GM19467 (cell line): ENCODE measurements at regions not wholly inside any gene's neighbourhood (a gene's known extent, or its start where the extent isn't known, plus 50 kb on each side); places are given as distances from the start of the nearest gene placed in this dataset.

ENCODE experiments used
- ATAC-seq: cut with Tn5 transposase; IDR thresholded peaks from one replicate; pipeline ENCODE4 v1.9.1; 2021; ENCODE audit warnings: mild to moderate bottlenecking, moderate library complexity; ENCODE audit not compliant: unreplicated experiment

GRCh38 chr10:3435671-3436070, 263.1 kb upstream of the PITRM1 start:
- ATAC-seq: no peak

- no peak for ATAC-seq
These were observed 261.4 kb upstream of the PITRM1 start for GRCh38 chr10:3433988-3434387.

- ATAC-seq: no peak
These were observed 260.5 kb upstream of the PITRM1 start for GRCh38 chr10:3433131-3433530.

GRCh38 chr10:3432081-3432825, 259.7 kb upstream of the PITRM1 start:
- no peak for ATAC-seq

- no peak for ATAC-seq
These were observed 257.9 kb upstream of the PITRM1 start for GRCh38 chr10:3430501-3430900.

GRCh38 chr10:3429676-3430075, 257.1 kb upstream of the PITRM1 start:
- no peak for ATAC-seq

- no peak for ATAC-seq
These were observed 256.2 kb upstream of the PITRM1 start for GRCh38 chr10:3428826-3429225.

GRCh38 chr10:3427950-3428354, 255.4 kb upstream of the PITRM1 start:
- ATAC-seq: no peak

GRCh38 chr10:3427347-3427746, 254.8 kb upstream of the PITRM1 start:
- ATAC-seq: no peak

- no peak for ATAC-seq
These were observed 253.7 kb upstream of the PITRM1 start for GRCh38 chr10:3426190-3426845.

GRCh38 chr10:3425716-3426115, 253.1 kb upstream of the PITRM1 start:
- no peak for ATAC-seq

GRCh38 chr10:3425261-3425660, 252.7 kb upstream of the PITRM1 start:
- no peak for ATAC-seq

GRCh38 chr10:3424111-3424851, 251.7 kb upstream of the PITRM1 start:
- no peak for ATAC-seq

- no peak for ATAC-seq
These were observed 250.8 kb upstream of the PITRM1 start for GRCh38 chr10:3423384-3423783.

- no peak for ATAC-seq
These were observed 249.7 kb upstream of the PITRM1 start for GRCh38 chr10:3422282-3422681.

- no peak for ATAC-seq
These were observed 249.1 kb upstream of the PITRM1 start for GRCh38 chr10:3421537-3422257.

GRCh38 chr10:3420527-3421469, 248.2 kb upstream of the PITRM1 start:
- ATAC-seq: no peak

GRCh38 chr10:3419719-3420495, 247.3 kb upstream of the PITRM1 start:
- no peak for ATAC-seq

- no peak for ATAC-seq
These were observed 246.3 kb upstream of the PITRM1 start for GRCh38 chr10:3418926-3419325.
